HG03520 (cell line): ENCODE measurements at regions not wholly inside any gene's neighbourhood (a gene's known extent, or its start where the extent isn't known, plus 50 kb on each side); places are given as distances from the start of the nearest gene placed in this dataset.
"Not testable (repeated sequence)": the region's sequence is repeated elsewhere in the genome, so short reads cannot be mapped to it uniquely, and the experiment has no call there.

ENCODE experiments used
- ATAC-seq: cut with Tn5 transposase; IDR thresholded peaks from one replicate; pipeline ENCODE4 v1.9.1; 2021; ENCODE audit warnings: mild to moderate bottlenecking, moderate library complexity; ENCODE audit not compliant: unreplicated experiment

DNA sequence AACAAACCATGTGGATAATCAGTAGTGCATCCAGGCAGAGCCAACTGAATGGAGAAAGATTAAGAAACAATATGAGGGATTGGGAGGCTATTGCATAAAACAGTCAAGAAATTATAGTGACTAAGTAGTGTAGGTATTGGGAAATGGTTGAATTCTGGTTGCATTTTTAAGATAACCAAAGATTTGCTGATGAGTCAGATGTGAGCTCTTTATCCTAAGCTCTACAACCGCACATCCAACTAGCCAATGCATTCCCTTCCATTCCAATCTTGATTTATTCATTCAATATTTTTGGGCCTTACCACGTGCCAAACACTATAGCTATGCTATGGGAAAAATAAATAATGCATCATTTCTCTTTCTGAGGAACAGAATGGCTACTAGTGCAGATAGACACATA, 524.5 kb upstream of the RGMB start:
- no peak for ATAC-seq

DNA sequence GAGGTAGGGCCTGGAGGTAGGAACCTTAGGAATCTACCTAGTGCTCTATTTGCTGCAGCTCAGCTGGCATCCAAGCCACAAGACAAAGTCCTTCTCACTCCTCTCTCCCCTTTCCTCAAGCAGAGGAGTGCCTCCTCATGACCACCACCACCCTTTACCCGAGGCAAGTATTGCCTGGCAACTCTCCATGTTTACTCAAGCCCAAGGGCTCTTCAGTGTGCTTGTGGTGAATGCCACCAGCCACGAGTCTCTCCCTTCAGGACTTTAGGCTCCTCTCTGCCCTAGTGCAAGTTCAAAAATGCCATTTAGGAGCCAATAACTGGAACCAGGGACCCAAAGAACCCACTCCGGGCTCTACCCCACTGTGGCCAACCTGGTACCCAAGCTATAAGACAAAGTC, 514.5 kb upstream of the RGMB start:
- no peak for ATAC-seq

DNA sequence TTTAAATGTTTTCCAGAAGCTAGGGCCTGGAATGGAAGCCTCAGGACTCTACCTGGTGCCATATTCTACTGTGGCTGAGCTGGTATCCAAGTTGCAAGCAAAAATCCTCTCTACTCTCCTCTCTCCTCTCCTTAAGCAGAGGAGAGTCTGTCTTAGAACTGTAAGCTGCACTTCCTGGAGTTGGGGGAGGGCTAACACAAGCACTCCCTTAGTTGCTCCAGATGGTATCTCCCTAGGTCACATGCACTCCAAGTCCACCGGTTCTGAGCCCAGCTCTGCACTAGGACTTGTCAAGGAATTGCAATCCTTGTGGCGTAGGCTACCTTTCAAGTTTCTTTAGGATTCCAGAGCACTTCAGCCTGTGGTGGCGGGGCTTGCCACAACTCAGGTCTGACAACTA, 513.9 kb upstream of the RGMB start:
- ATAC-seq = no peak

DNA sequence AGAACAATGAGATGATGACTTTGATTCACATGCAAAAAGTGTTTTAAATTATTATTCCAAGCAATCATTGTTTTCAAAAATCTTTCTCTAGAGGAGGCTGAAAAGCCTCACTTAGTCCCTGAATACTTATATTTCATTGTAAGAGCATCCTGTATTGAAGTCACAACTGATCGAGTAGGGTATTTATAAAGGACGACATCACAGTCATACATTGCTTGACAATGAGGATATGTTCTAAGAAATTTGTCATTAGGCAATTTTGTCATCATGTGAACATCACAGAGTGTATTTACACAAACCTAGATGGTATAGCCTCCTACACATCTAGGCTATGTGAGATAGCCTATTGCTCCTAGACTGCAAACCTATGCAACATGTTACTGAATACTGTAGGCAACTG, 510.4 kb upstream of the RGMB start:
- no peak for ATAC-seq

DNA sequence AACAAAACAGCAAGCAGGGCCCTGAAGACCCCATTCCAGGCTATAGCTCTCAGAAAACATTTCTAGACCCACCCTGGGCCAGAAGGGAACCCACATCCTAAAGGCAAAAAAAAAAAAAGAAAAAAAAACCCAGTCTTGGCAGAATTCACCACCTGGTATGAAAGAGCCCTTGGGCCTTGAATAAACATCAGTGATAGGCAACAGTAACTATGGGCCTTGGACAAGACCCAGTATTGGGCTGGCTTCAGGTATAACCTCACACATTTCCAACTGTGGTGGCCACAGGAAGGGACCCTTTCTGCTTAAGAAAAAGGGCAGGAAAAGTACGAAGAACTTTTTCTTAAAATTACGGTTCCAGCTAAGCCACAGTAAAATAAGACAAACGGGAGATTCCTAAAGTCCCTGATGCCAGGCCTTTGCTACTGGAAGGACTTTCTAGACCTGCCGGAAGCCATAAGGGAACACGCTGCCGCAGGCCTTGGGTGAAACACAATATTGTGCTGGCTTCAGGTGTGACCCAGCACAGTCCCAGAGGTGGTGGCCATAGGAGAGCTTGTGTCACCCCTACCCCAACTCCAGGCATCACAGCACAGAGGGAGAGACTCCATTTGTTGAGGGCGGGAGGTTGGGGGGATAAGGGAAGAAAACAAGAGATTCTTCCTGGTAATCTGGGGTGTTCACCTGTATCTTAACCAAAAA, 505.2 kb upstream of the RGMB start:
- no peak for ATAC-seq

DNA sequence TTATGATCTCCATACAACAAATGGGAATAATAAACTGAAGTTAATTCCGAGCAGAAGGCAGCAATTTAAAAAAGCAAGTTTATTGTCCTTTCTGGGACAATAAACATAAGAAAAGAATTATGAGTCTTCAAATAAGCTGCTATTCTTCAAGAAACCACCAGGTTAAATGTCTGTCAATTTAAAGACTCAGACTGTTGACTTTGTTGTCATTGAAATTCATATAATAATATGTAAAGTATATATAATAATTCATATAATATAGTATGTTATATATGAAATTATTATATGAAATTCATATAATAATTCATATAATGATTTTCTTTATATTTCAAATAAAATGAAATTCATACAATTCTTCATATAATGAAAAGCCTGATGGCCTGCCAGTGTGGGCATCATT, 497.5 kb upstream of the RGMB start:
- no peak for ATAC-seq

DNA sequence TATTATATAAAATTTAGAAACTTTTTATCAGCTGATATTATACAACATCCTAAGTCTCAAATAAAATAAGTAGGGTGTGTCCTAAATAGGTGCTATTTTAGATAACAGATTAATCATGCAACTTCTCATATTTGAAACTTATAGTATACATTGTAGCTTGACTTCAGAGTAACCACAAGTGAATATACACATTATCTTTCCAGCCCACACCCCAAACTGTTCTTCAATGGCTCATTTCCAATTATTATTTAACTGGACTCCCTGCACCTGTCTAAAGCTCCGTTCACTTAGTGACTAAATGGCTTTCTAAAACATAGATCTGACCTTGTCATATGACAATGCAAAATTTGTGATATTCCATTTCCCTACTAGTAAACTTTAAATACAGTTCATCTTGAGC, 490.9 kb upstream of the RGMB start:
- ATAC-seq = no peak

DNA sequence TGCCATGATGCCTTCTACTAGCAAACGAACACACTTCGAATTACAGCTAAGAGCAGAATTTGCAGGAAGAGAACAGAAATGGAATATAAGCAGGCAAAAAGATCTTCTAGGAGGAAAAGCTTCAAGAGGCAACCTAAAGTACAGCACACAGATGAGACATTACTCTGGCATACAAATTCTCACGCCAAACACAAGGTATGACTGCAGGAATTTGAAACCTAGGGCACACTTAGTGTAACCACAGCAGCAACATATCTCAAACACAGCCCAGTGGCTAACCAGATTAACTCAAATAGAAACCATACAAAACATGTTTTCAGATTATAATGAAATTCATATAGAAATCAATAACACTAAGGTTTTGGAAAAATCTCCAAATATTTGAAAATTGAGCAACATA, 481.0 kb upstream of the RGMB start:
- ATAC-seq = no peak

DNA sequence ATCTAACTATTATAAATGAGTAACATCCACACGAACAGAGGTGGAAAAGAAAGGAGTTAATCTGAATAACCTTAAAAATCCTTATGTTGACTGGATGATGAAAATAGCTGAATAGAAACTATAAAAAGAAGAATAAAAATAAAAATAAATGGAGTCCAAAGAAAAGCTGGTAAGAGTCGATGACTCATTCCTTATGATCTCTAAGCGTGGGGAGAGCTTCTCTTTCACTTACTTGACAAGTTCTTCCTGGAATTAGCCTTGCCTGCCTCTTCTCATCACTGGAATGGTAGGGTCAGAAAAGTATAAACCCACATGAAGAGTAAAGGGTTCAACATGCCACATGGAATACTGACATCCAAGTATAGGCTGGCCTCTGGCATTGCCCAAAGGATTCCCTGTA, 477.0 kb upstream of the RGMB start:
- no peak for ATAC-seq

DNA sequence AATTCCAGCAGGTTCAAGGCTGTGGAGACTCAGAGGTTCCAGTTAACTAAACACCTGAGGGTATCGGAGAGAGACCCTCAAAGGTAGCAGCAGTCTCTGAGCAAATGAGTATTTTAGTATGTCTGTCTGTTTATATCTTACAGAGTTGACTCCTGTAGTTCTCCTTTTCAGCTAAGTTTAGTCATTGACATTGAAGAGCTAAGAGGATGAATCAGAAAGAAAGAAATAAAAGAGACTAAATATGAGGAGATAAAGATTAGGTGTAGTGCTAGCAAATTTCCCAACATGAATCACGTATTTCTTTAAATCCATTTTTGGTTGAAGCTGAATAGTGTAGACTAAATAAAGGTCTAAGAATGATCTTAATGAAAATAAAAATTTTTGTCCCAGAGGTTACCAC, 474.0 kb upstream of the RGMB start:
- ATAC-seq = no peak

DNA sequence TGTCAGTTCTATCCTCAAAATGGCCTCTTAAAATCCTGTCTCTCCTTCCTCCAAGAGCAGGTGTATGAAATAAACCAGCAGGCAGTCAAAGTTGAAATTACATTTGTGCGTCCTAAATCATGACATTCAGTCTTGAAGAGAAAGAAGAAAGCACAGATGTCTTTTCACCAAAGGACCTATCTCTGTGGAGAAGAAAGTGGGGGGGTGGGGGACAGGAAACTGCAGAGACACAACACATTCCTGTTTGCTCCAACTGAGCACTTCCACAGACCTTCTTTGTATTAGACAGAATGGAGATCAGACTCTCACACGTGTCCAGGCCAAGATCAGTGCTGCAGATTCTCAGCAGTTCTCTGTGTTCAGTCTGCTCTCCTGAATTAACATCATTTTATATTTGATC, 471.9 kb upstream of the RGMB start:
- no peak for ATAC-seq

DNA sequence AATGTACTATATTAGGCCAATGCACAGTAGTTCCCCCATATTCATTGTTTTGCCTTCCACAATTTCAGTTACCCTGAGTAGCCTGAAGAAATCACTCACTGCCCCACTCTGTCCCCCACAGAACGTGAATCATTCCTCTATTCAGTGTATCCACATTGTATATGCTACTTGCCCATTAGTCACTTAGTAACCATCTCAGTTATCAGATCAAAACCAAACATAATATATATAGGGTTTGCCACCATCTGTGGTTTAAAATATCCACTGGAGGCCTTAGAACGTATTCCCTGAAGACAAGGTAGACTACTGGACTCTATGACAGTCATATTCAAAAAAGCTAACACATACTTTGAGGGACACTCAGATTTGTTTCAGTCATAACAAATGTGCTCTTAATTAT, 465.7 kb upstream of the RGMB start:
- ATAC-seq = no peak

DNA sequence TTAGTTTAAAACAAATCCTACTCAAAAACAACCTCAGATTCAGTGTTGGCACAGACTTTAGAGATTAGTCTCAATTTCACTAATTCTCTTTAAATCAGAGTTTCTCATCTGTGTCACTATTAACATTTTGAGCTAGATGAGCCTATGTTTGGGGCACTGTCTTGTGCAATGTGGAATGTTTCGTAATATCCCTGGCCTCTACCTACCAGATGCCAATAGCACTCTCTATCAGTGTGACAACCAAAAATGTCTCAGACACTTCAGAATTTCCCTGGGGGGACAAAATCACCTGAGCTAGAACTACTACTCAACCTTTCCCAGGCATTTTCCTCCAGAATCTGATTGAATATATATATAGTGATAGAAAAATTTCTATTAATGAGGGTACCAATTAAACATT, 465.2 kb upstream of the RGMB start:
- ATAC-seq = no peak

DNA sequence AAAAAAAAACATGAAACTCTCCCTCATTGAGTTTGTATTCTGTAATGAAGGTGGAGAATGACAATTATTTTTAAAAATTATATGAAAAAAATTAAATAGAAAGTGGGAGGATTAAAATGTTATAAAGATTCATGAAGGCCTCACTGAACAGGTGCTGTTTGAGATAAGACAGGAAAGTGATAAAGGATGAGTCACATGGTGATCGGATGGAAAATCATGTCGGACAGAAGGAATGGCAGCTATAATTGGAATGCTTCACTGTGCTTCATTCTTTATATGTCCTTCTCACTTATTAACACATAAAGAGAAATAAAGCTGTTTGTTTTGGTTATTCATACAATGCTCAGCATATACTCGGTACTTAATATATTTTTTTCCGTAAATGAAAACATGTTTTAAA, 464.5 kb upstream of the RGMB start:
- ATAC-seq = no peak

DNA sequence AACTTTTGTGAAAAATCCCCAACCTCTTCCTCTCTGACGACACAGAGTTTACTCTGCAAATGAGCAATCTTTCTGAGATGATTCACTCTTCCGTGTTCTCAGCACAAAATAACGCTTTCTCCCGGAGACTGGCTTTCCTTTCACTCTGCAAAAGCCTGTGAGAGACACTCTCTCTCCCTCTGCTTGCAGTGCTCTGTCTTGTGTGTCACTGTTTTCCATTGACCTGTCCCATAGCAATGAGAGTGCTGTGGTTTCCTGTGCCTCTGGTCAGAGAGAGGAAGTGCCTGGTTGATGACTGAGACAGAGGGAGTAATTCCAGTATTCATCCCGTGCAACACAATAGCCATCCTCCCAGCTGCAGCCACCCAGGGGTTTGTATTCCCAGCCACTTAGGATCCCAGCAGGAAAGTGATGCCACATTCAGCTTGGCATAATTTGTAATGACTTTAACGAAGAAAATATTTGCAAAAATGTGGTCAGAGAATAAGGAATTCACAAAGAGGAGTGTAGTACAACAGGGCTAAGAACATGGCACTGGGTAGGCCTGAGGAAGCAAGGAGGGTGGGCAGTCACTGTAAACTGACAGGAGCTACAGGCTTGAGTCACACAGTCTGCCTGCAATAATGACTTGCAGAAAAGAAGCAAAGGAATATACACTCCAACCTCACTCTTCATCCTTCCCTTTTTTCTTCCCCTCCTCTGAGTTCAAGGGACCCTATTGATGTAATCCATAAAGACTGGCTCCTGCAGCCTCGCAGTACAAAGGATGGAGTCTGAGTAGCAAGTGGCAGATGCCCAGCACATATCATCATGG, 463.5 kb upstream of the RGMB start:
- peak; percentile 81 for ATAC-seq

DNA sequence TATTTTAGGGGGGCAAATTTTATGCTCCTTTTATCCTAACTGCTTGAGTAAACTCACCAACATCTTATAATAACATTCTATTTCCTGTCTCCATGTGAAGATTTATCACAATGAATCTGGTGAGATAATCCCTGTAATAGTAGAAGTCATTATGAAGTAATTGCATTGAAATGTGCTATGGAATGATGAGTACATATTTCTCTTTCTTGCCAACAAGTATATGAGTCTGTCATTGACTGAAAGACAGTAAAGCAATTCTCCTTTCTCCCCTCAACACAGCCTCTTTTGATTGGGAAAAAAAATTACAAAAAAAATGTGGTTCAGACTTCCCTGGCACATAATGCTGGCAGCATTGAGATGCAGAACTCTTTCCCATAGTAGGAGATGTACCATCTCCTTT, 459.2 kb upstream of the RGMB start:
- no peak for ATAC-seq

DNA sequence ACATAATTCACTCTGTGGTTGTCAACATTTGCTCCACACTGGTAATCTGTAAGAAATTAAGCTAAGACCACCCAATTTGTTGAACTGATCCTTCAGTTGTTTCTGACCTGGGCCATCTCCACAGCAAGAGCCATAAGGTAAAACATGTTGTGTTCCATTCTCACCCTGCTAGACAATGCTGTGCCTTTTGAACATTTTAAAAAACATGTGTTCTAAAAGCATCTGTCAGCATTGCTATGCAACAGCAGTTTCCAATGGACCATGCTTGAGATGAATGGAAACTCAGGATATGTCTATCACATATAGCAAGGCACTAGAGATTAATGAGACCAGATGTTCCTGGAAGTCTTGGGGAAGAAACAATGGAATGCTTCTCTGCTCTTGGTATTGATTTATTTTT, 455.1 kb upstream of the RGMB start:
- no peak for ATAC-seq

DNA sequence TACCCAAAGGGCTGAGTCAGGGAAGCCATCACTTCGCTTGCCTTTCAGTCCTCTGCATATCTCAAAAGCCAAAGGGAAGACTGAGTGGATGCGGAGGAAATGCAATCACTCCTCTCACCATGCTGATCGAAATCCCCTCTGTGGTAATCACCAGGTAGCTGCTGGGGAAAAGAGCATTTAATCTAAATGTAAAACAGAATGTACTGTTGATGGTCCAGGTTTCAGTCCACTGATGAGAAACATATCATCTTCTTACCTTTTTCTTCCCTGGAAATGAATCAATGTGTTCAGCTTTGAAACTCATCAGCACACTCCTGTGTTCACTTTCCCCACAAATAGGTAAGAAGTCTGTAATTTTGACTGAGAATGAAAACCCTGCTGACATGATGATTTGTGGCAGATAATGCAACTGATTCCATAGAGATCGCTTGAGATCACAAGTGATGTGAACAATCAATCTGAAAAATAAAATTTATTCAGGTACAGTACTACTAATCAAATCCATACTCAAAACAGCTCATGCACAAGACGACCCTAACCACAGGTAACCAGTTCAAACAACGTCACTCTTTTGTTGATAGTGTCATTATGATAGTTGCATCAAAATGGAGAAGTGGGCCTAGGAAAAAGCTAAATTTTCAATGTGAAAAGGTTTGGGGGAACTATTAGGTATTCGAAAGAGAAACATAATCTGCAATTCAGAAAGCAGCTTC, 454.0 kb upstream of the RGMB start:
- no peak for ATAC-seq

DNA sequence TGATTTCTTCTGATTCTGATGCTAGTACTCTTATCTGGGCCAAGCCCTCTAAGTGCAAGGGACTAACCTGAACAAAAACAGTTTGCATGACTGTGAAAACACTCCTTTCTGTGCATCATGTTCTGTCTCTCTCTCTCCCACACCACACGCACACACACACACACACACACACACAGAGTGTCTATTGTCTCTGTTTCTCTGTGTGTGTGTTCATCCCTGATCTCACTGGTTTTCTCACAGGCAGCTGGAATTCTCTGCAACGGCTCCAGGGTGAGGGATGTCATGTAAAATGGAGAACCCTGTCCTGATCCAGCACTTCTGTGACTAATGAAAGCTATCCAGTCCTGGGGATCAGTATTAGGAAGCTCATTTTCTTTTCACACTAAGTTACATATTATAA, 453.1 kb upstream of the RGMB start:
- ATAC-seq = no peak

DNA sequence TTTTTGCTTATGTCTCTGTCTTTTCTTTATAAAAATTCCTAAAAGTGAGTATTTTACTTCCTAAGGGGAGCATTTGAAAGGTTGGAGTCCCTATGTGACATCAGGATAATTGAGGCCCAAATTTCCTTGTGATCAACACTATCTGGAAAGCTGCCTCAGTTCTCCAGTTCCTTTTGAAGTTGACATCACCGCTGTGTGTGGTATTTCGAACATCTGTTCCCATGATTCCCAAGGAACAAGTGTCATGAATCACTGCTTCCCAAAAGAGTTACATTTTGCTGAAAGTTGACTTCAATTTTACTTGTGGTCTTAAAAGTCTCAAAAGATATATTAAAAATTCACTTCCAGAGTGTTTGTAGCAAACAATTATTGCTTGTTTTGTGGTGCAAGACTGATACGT, 452.1 kb upstream of the RGMB start:
- ATAC-seq = no peak

DNA sequence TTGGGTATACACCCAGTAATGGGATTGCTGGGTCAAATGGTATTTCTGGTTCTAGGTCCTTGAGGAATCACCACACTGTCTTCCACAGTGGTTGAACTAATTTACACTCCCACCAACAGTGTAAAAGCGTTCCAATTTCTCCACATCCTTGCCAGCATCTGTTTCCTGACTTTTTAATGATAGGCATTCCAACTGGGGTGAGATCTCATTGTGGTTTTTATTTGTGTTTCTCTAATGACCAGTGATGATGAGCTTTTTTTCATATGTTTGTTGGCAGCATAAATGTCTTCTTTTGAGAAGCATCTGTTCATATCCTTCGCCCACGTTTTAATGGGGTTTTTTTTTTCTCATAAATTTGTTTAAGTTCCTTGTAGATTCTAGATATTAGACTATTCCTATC, 448.3 kb upstream of the RGMB start:
- ATAC-seq = not testable (repeated sequence)

DNA sequence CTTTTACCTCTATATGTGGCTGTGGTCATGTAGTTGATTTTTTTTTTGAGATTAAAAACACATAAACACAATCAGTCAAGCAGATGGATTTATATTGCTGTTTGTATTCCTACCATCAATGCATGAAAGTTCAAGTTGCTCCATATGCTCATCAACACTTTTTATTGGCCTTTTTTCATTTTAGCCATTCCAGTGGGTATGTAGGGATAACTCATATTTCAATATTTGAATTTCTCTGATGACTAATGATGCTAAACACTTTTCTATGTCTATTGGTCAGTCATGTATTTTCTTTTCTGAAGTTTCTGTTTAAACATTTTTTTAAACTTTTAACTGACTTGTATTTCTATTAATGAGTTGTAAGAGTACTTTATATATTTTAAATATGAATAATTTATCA, 445.4 kb upstream of the RGMB start:
- no peak for ATAC-seq
